NB4 (cell line): ENCODE measurements at regions not wholly inside any gene's neighbourhood (a gene's known extent, or its start where the extent isn't known, plus 50 kb on each side); places are given as distances from the start of the nearest gene placed in this dataset.

Experiments
- CTCF ChIP-seq: IDR thresholded peaks from one replicate; pipeline ENCODE4 v1.5.1; 2012; ENCODE audit warnings: low read depth, low read length
- MAX ChIP-seq: IDR thresholded peaks from 2 replicates; pipeline ENCODE4 v1.6.1; 2011; ENCODE audit warnings: low read depth, low read length
- MYC ChIP-seq: IDR thresholded peaks from 2 replicates; pipeline ENCODE4 v1.6.1; 2011; ENCODE audit warnings: low read depth, low read length
- POLR2A ChIP-seq: IDR thresholded peaks from 2 replicates; pipeline ENCODE4 v1.6.1; 2011; ENCODE audit warnings: mild to moderate bottlenecking; ENCODE audit not compliant: insufficient read length; ENCODE audit errors: extremely low read depth

GRCh38 chr16:19935694-19936093, 51.0 kb upstream of the GPRC5B start:
- no peak for TF ChIP-seq POLR2A
- no peak for TF ChIP-seq CTCF
- TF ChIP-seq MAX = no peak
- no peak for TF ChIP-seq MYC
